WERI-Rb-1 (cell line): ENCODE measurements at regions not wholly inside any gene's neighbourhood (a gene's known extent, or its start where the extent isn't known, plus 50 kb on each side); places are given as distances from the start of the nearest gene placed in this dataset.

ENCODE experiments used
- DNase-seq: peaks from one replicate; pipeline ENCODE4 v3.0.0-alpha.2; 2020
- H3K27ac ChIP-seq: fragments of 250-450 bp; sonication (Bioruptor Pico); 2 replicates; pipeline ENCODE4 v1.5.1; 2020; ENCODE audit warnings: mild to moderate bottlenecking, moderate library complexity
- H3K27me3 ChIP-seq: fragments of 250-450 bp; sonication (Bioruptor Pico); 2 replicates; pipeline ENCODE4 v1.5.1; 2021; ENCODE audit warnings: mild to moderate bottlenecking, low read depth, moderate library complexity; ENCODE audit not compliant: insufficient read depth, severe bottlenecking
- H3K36me3 ChIP-seq: fragments of 250-450 bp; sonication (Bioruptor Pico); 2 replicates; pipeline ENCODE4 v1.5.1; 2020; ENCODE audit warnings: mild to moderate bottlenecking, moderate library complexity
- H3K4me3 ChIP-seq: 2 replicates; pipeline ENCODE4 v1.5.1; 2011; ENCODE audit warnings: low read depth, mild to moderate bottlenecking, control low read depth, low read length
- H3K9me3 ChIP-seq: fragments of 250-450 bp; sonication (Bioruptor Pico); 2 replicates; pipeline ENCODE4 v1.5.1; 2021; ENCODE audit warnings: mild to moderate bottlenecking, moderate library complexity; ENCODE audit not compliant: severe bottlenecking
- TF ChIP-seq, protein P1 (sequence below): IDR thresholded peaks from 2 replicates; pipeline ENCODE4 v1.5.1; 2011; ENCODE audit warnings: low read depth, mild to moderate bottlenecking, control low read depth, inconsistent platforms, low read length

DNA sequence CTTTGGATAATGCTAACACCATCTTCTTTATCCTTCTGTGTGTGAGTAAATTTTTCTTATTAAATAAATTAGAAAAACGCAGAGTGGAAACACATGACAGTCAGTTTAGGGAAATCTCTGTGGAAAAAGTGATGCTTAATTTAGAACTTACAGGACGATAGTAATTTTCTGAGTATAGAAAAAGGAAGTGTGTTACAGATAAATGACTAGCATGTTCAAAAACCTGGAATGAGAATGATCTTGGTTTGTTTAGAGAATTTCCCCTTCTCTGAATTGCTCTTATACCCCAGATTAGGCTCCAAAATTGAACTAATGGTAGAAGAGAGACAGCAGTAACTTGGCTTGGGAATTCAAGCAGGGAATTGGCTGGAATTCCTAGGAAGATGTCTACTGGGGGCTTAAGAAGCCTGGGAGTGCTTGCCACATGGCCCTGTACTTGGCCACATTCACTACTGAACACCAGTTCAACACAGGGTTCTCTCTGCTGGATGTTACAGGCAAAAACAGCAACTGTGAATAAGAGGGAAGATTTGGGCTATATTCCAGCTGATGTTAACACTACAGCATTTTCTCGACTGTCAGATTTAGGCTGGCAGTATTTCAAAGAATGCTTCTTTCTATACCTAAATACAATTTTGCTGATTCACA, 1004.2 kb downstream of the TTLL7 start:
- no peak for DNase-seq
- TF ChIP-seq, protein P1, sequence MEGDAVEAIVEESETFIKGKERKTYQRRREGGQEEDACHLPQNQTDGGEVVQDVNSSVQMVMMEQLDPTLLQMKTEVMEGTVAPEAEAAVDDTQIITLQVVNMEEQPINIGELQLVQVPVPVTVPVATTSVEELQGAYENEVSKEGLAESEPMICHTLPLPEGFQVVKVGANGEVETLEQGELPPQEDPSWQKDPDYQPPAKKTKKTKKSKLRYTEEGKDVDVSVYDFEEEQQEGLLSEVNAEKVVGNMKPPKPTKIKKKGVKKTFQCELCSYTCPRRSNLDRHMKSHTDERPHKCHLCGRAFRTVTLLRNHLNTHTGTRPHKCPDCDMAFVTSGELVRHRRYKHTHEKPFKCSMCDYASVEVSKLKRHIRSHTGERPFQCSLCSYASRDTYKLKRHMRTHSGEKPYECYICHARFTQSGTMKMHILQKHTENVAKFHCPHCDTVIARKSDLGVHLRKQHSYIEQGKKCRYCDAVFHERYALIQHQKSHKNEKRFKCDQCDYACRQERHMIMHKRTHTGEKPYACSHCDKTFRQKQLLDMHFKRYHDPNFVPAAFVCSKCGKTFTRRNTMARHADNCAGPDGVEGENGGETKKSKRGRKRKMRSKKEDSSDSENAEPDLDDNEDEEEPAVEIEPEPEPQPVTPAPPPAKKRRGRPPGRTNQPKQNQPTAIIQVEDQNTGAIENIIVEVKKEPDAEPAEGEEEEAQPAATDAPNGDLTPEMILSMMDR: no peak
- Histone ChIP-seq H3K4me3 (no peak overlapping the region), H3K27ac (no peak overlapping the region), H3K27me3 (no peaks in the 10 kb centered on the region), H3K36me3 (no peaks in the 10 kb centered on the region), H3K9me3 (no peaks in the 10 kb centered on the region)

DNA sequence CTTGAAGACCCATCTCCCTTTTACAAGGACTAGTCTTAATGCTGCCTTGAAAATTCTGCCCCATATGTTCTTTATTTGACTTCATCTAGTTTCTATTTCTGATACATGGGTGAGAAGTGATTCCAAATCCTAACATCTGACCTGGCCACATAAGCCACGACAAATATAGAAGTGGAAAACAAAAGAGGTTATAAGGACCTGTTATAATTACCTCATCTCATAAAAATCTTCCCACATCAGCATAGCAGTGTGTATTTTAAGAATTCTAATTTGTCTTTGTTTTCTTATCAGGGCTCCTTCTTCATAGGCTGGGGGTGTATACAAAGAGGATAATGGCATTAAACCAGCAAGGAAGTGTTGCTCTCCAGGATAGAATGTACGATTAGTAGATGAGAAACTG, 1007.4 kb downstream of the TTLL7 start:
- H3K9me3 ChIP-seq: no peaks in the 10 kb centered on the region
- TF ChIP-seq, protein P1: no peak
- no peak for DNase-seq
- no peaks in the 10 kb centered on the region for H3K36me3 ChIP-seq
- H3K27me3 ChIP-seq: no peaks in the 10 kb centered on the region
- no peak overlapping the region for H3K4me3 ChIP-seq
- H3K27ac ChIP-seq: no peak overlapping the region

DNA sequence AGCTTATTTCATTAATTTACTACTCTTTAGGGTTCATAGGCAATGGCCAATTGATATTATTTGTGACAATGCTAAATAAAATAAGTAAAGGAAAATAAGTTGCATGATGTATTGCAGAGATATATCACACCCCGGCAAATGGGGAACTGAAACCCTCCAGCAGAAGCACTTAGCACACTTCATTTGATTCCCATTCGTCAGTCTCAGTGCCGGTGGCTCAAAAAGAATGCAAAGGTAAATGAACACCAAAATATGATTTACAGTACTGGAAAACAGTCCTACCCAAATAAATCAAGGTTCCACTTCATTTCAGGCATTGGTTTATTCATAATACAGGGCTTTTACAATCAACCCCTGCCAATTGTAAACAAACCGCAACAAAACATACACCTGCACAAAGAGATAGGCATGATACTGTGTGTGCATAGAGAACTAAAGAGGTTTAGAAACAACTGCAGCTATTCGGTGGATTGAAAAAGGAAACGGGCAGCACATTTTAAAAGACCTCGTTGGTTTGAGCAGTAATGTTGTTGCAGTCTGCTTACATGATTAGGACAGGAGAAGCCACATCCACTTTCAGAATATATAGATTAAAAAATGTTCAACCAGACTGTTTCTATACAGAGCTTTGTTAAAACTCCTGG, 1019.2 kb downstream of the TTLL7 start:
- DNase-seq: no peak
- H3K36me3 ChIP-seq: no peaks in the 10 kb centered on the region
- no peak overlapping the region for H3K27ac ChIP-seq
- no peak overlapping the region for H3K4me3 ChIP-seq
- TF ChIP-seq, protein P1: no peak
- no peaks in the 10 kb centered on the region for H3K27me3 ChIP-seq
- H3K9me3 ChIP-seq: no peaks in the 10 kb centered on the region

DNA sequence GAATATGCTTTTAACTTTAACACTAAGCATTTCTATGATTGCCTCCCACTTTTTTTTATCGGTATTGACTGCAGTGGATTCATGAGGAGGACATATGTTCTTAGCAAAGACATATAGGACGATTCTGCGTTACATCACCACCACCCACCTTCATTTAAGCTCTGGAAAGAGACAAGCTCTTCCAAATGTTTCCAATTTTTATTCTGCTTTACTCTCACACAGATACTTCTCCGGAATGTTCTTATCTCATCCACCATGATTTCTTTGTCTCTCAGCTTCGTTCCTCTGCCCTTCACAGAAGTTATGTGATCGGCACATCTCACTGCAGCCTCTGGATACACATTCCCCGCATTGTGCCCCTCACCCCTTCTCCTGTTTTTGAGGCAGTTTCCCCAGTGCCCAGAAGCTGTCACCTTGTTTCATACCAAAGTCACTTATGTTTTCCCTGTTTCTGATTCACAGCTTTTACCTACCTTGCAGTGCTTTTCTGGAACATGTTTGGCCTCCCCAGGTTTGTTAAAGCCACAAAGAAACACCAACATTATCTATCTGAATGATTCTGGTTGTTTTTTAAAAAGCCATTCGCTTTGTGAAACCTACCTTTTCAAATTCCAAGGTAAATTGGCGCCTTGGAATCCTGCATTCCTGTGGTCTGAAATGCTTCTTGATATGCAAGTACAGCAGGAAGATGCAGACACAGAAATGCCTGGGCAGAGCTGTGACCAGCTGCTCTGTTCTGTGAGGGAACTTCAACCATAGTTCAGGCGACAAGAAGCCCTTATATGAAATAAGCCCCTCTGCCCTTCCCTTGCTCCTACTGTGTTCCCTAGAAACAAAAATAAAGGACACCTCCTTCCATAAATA, 1020.2 kb downstream of the TTLL7 start:
- TF ChIP-seq, protein P1: no peak
- Histone ChIP-seq H3K27ac (no peak overlapping the region), H3K4me3 (no peak overlapping the region), H3K9me3 (no peaks in the 10 kb centered on the region), H3K27me3 (no peaks in the 10 kb centered on the region), H3K36me3 (no peaks in the 10 kb centered on the region)
- no peak for DNase-seq

DNA sequence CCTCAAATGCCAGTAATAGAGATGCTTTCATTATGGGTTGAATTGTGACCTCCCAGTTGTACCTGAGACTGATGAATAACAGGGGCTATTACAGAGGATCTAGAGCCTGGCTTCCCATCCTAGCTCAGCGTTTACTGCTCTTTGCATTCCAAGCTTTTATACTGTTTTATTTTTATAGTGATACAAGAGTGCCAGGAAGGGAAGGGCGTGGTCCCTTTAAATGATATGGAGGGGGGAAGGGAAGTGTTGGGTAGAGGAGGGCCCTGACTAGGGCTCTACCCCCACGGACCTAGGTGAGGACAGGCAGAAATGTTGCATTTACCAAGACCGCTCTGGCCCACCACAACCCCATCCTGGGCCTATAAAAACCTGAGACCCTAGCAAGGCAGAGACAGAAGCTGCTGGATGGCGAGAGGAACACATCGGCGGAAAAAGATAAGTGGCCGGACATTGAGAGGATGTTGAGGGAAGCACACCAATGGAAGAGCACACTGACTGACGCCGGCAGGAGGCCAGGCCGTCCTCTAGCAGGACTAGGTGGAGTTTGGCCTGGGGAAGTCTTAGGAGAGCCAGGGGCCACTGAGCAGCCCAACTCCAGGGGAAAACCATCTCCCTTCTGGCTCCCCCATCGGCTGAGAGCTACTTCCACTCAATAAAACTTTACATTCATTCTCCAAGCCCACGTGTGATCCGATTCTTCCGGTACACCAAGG, 1025.9 kb downstream of the TTLL7 start:
- Histone ChIP-seq H3K27ac (no peak overlapping the region), H3K27me3 (no peaks in the 10 kb centered on the region), H3K9me3 (no peaks in the 10 kb centered on the region), H3K4me3 (no peak overlapping the region), H3K36me3 (no peaks in the 10 kb centered on the region)
- TF ChIP-seq, protein P1: no peak
- no peak for DNase-seq
